ENCODE measurements at regions not wholly inside any gene's neighbourhood (a gene's known extent, or its start where the extent isn't known, plus 50 kb on each side); places are given as distances from the start of the nearest gene placed in this dataset.

GRCh38 chr5:179488975-179489374, 61.4 kb upstream of the RUFY1 start:
- no peak overlapping the region for H3K4me2 ChIP-seq
- Mint-ChIP-seq H3K9me3 (peaks cover 13% of the 10 kb centered on the region), H3K4me1 (peaks cover 3% of the 10 kb centered on the region), H3K27ac (no peak overlapping the region), H3K36me3 (no peaks in the 10 kb centered on the region), H3K4me3 (no peak overlapping the region), H3K27me3 (ENCODE audit: insufficient read depth, low read depth) (peaks cover 9% of the 10 kb centered on the region)
- no peak overlapping the region for H3K27ac ChIP-seq
- no peak overlapping the region for H3K4me3 ChIP-seq
- no peak overlapping the region for H3K9ac ChIP-seq
- TF ChIP-seq, protein P1, sequence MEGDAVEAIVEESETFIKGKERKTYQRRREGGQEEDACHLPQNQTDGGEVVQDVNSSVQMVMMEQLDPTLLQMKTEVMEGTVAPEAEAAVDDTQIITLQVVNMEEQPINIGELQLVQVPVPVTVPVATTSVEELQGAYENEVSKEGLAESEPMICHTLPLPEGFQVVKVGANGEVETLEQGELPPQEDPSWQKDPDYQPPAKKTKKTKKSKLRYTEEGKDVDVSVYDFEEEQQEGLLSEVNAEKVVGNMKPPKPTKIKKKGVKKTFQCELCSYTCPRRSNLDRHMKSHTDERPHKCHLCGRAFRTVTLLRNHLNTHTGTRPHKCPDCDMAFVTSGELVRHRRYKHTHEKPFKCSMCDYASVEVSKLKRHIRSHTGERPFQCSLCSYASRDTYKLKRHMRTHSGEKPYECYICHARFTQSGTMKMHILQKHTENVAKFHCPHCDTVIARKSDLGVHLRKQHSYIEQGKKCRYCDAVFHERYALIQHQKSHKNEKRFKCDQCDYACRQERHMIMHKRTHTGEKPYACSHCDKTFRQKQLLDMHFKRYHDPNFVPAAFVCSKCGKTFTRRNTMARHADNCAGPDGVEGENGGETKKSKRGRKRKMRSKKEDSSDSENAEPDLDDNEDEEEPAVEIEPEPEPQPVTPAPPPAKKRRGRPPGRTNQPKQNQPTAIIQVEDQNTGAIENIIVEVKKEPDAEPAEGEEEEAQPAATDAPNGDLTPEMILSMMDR (IDR thresholded peaks at IDR 0.05), result no peak
- TF ChIP-seq EZH2phosphoT487 (IDR thresholded peaks at IDR 0.05), result no peak
- TF ChIP-seq EZH2 (IDR thresholded peaks at IDR 0.05), result no peak
- H2AFZ ChIP-seq (replicated peaks), result no peak overlapping the region
- H3K27me3 ChIP-seq, result no peaks in the 10 kb centered on the region
- DNase-seq (ENCODE audit: low spot score), result no peak
- no peaks in the 10 kb centered on the region for H3K36me3 ChIP-seq
- H3K9me3 ChIP-seq (ENCODE audit: low read depth), result no peaks in the 10 kb centered on the region
- no peaks in the 10 kb centered on the region for H3K4me1 ChIP-seq
- no peaks in the 10 kb centered on the region for H3F3A ChIP-seq (ENCODE audit: low read depth)
- H4K20me1 ChIP-seq (ENCODE audit: low read depth), result no peaks in the 10 kb centered on the region
- no peaks in the 10 kb centered on the region for H3K79me2 ChIP-seq (ENCODE audit: low read depth)

GRCh38 chr5:179488491-179488890, 61.9 kb upstream of the RUFY1 start:
- Histone ChIP-seq H4K20me1 (ENCODE audit: low read depth) (no peaks in the 10 kb centered on the region), H3K4me1 (no peaks in the 10 kb centered on the region), H3K27me3 (no peaks in the 10 kb centered on the region), H3K27ac (no peak overlapping the region), H3K36me3 (no peaks in the 10 kb centered on the region), H3K4me3 (no peak overlapping the region), H3K9me3 (ENCODE audit: low read depth) (no peaks in the 10 kb centered on the region), H3K9ac (no peak overlapping the region), H3K79me2 (ENCODE audit: low read depth) (no peaks in the 10 kb centered on the region), H3F3A (ENCODE audit: low read depth) (no peaks in the 10 kb centered on the region), H2AFZ (replicated peaks) (no peak overlapping the region), H3K4me2 (no peak overlapping the region)
- no peak overlapping the region for H3K27ac Mint-ChIP-seq
- TF ChIP-seq, protein P1 (IDR thresholded peaks at IDR 0.05), result no peak
- no peak for TF ChIP-seq EZH2 (IDR thresholded peaks at IDR 0.05)
- TF ChIP-seq EZH2phosphoT487 (IDR thresholded peaks at IDR 0.05), result no peak
- no peak for DNase-seq (ENCODE audit: low spot score)
- peaks cover 9% of the 10 kb centered on the region for H3K27me3 Mint-ChIP-seq (ENCODE audit: insufficient read depth, low read depth)
- no peaks in the 10 kb centered on the region for H3K36me3 Mint-ChIP-seq
- peaks cover 13% of the 10 kb centered on the region for H3K9me3 Mint-ChIP-seq
- H3K4me3 Mint-ChIP-seq, result no peak overlapping the region
- H3K4me1 Mint-ChIP-seq, result peaks cover 3% of the 10 kb centered on the region

- Histone ChIP-seq H3K4me3 (no peak overlapping the region), H2AFZ (replicated peaks) (no peak overlapping the region), H3K4me2 (no peak overlapping the region), H3K27ac (no peak overlapping the region), H3K36me3 (no peaks in the 10 kb centered on the region), H3K27me3 (no peaks in the 10 kb centered on the region), H3F3A (ENCODE audit: low read depth) (no peaks in the 10 kb centered on the region), H3K4me1 (no peaks in the 10 kb centered on the region), H3K9me3 (ENCODE audit: low read depth) (no peaks in the 10 kb centered on the region), H4K20me1 (ENCODE audit: low read depth) (no peaks in the 10 kb centered on the region), H3K79me2 (ENCODE audit: low read depth) (no peaks in the 10 kb centered on the region), H3K9ac (no peak overlapping the region)
- TF ChIP-seq, protein P1 (IDR thresholded peaks at IDR 0.05), result no peak
- TF ChIP-seq EZH2phosphoT487 (IDR thresholded peaks at IDR 0.05) (no peak), EZH2 (IDR thresholded peaks at IDR 0.05) (no peak)
- Mint-ChIP-seq H3K4me1 (peaks cover 3% of the 10 kb centered on the region), H3K36me3 (no peaks in the 10 kb centered on the region), H3K9me3 (peaks cover 13% of the 10 kb centered on the region), H3K4me3 (no peak overlapping the region), H3K27me3 (ENCODE audit: insufficient read depth, low read depth) (peaks cover 11% of the 10 kb centered on the region), H3K27ac (peak overlapping the region; percentile 46)
- DNase-seq (ENCODE audit: low spot score), result no peak
Observed at GRCh38 chr5:179487145-179487544, 63.2 kb upstream of the RUFY1 start.

Data from neural progenitor cell (in vitro differentiated cells).